ENCODE measurements at regions not wholly inside any gene's neighbourhood (a gene's known extent, or its start where the extent isn't known, plus 50 kb on each side); places are given as distances from the start of the nearest gene placed in this dataset.

GRCh38 chr1:194653385-194653784 lies 1467.0 kb upstream of the B3GALT2 start:
- no peak overlapping the region for H3K4me3 ChIP-seq (ENCODE audit: low read depth, low read length, poor library complexity, severe bottlenecking)
- H3K9me3 ChIP-seq (ENCODE audit: low read length) = 0 out of 2 replicates have a peak, but pooled peaks cover 3% of the 10 kb centered on the region
- H3K27ac ChIP-seq (ENCODE audit: low read depth, low read length, poor library complexity, severe bottlenecking) = no peak overlapping the region
- no peaks in the 10 kb centered on the region for H3F3A ChIP-seq (ENCODE audit: insufficient read depth, low read length)
- H3K79me2 ChIP-seq (ENCODE audit: insufficient read depth, low read length) = no peaks in the 10 kb centered on the region
- no peaks in the 10 kb centered on the region for H4K20me1 ChIP-seq (ENCODE audit: insufficient read depth, low read length)
- TF ChIP-seq EZH2 (IDR thresholded peaks at IDR 0.05; ENCODE audit: borderline replicate concordance, low read length) (no peak), CTCF (IDR thresholded peaks at IDR 0.05; ENCODE audit: low read length) (no peak)
- H3K9ac ChIP-seq (ENCODE audit: low read length) = no peak overlapping the region
- H3K27me3 ChIP-seq (ENCODE audit: insufficient read depth, low read length) = no peaks in the 10 kb centered on the region
- no peaks in the 10 kb centered on the region for H3K36me3 ChIP-seq (ENCODE audit: insufficient read depth, low read length)
- no peaks in the 10 kb centered on the region for H3K9me2 ChIP-seq (ENCODE audit: low read depth, low read length)
- no peak overlapping the region for H3K4me2 ChIP-seq (ENCODE audit: low read length)
- peaks cover 5% of the 10 kb centered on the region for H3K4me1 ChIP-seq (ENCODE audit: insufficient read depth, low read length, severe bottlenecking)
- no peak overlapping the region for H2AFZ ChIP-seq (ENCODE audit: low read length)

- TF ChIP-seq CTCF (IDR thresholded peaks at IDR 0.05; ENCODE audit: low read length) = no peak
- TF ChIP-seq EZH2 (IDR thresholded peaks at IDR 0.05; ENCODE audit: borderline replicate concordance, low read length) = no peak
- H3K9ac ChIP-seq (ENCODE audit: low read length) = no peak overlapping the region
- peaks cover 3% of the 10 kb centered on the region; the same call in 1 of the 2 replicates for H3K9me3 ChIP-seq (ENCODE audit: low read length)
- no peaks in the 10 kb centered on the region for H3F3A ChIP-seq (ENCODE audit: insufficient read depth, low read length)
- H3K4me2 ChIP-seq (ENCODE audit: low read length) = no peak overlapping the region
- H3K9me2 ChIP-seq (ENCODE audit: low read depth, low read length) = no peaks in the 10 kb centered on the region
- no peak overlapping the region for H3K4me3 ChIP-seq (ENCODE audit: low read depth, low read length, poor library complexity, severe bottlenecking)
- H2AFZ ChIP-seq (ENCODE audit: low read length) = no peak overlapping the region
- no peaks in the 10 kb centered on the region for H3K36me3 ChIP-seq (ENCODE audit: insufficient read depth, low read length)
- no peaks in the 10 kb centered on the region for H3K79me2 ChIP-seq (ENCODE audit: insufficient read depth, low read length)
- H3K4me1 ChIP-seq (ENCODE audit: insufficient read depth, low read length, severe bottlenecking) = no peaks in the 10 kb centered on the region
- no peaks in the 10 kb centered on the region for H3K27me3 ChIP-seq (ENCODE audit: insufficient read depth, low read length)
- no peak overlapping the region for H3K27ac ChIP-seq (ENCODE audit: low read depth, low read length, poor library complexity, severe bottlenecking)
- H4K20me1 ChIP-seq (ENCODE audit: insufficient read depth, low read length) = no peaks in the 10 kb centered on the region
These were observed 1460.7 kb upstream of the B3GALT2 start for GRCh38 chr1:194647118-194647517.

- no peaks in the 10 kb centered on the region for H3K79me2 ChIP-seq (ENCODE audit: insufficient read depth, low read length)
- H3K4me1 ChIP-seq (ENCODE audit: insufficient read depth, low read length, severe bottlenecking) = no peaks in the 10 kb centered on the region
- peaks cover 6% of the 10 kb centered on the region; the same call in 1 of the 2 replicates for H3K9me3 ChIP-seq (ENCODE audit: low read length)
- no peaks in the 10 kb centered on the region for H3F3A ChIP-seq (ENCODE audit: insufficient read depth, low read length)
- H3K9ac ChIP-seq (ENCODE audit: low read length) = no peak overlapping the region
- TF ChIP-seq CTCF (IDR thresholded peaks at IDR 0.05; ENCODE audit: low read length) (no peak), EZH2 (IDR thresholded peaks at IDR 0.05; ENCODE audit: borderline replicate concordance, low read length) (no peak)
- no peak overlapping the region for H2AFZ ChIP-seq (ENCODE audit: low read length)
- no peaks in the 10 kb centered on the region for H3K27me3 ChIP-seq (ENCODE audit: insufficient read depth, low read length)
- H3K4me3 ChIP-seq (ENCODE audit: low read depth, low read length, poor library complexity, severe bottlenecking) = no peak overlapping the region
- no peaks in the 10 kb centered on the region for H3K36me3 ChIP-seq (ENCODE audit: insufficient read depth, low read length)
- H4K20me1 ChIP-seq (ENCODE audit: insufficient read depth, low read length) = no peaks in the 10 kb centered on the region
- H3K9me2 ChIP-seq (ENCODE audit: low read depth, low read length) = no peaks in the 10 kb centered on the region
- no peak overlapping the region for H3K27ac ChIP-seq (ENCODE audit: low read depth, low read length, poor library complexity, severe bottlenecking)
- no peak overlapping the region for H3K4me2 ChIP-seq (ENCODE audit: low read length)
These were observed 1458.1 kb upstream of the B3GALT2 start for GRCh38 chr1:194644528-194644927.
